HepG2 (cell line): ENCODE measurements at regions not wholly inside any gene's neighbourhood (a gene's known extent, or its start where the extent isn't known, plus 50 kb on each side); places are given as distances from the start of the nearest gene placed in this dataset.

Experiments used
- ATAC-seq: fragments of 200-7000 bp; cut with Tn5 transposase; 3 replicates; pipeline ENCODE4 v1.9.1; 2020; ENCODE audit warnings: mild to moderate bottlenecking, moderate library complexity
- BruUV-seq: library from RNA; stranded (reverse); fragments of 400-500 nt; replicated peaks from 2 replicates; lab custom pipeline; 2021; lab: Mats Ljungman, UMichigan
- CTCF ChIA-PET: fragments of 300-600 bp; formaldehyde crosslinking; extraction: SDS; loops from one replicate; lab custom pipeline; 2021; ENCODE audit warnings: low total read pairs, inconsistent platforms, low intra/inter-chr PET ratio; lab: Yijun Ruan, JAX
- POLR2A ChIA-PET: fragments of 350-600 bp; sonication (Branson Sonifier 250); formaldehyde crosslinking; loops from one replicate; lab custom pipeline; 2020; ENCODE audit warnings: antibody characterized with exemption, inconsistent platforms; lab: Yijun Ruan, JAX
- DNase-seq: peaks from one replicate; pipeline ENCODE4 v3.0.0-alpha.2; 2015; ENCODE audit warnings: low spot score
- FAIRE-seq: peaks from 3 replicates; lab custom pipeline; 2011; peaks lifted over from hg19 to GRCh38; lab: Jason Lieb, UNC
- H2AFZ ChIP-seq: one replicate; pipeline ENCODE4 v1.6.1; 2011; ENCODE audit warnings: low read length, inconsistent platforms
- H3K27ac ChIP-seq: fragments of 300-600 bp; 3 replicates; pipeline ENCODE4 v1.8.0; 2011; ENCODE audit warnings: mixed run types, mild to moderate bottlenecking, mixed read lengths, low read length, inconsistent platforms; ENCODE audit not compliant: insufficient read depth; ENCODE audit errors: extremely low read length
- H3K27me3 ChIP-seq, 2 experiments: fragments of 200-600 bp in 1 of 2; 2 replicates in 1 of 2; 3 replicates in 1 of 2; pipeline versions ENCODE4 v1.6.0 to v1.8.0; 2011; ENCODE audit warnings: low read length in 2 of 2, mild to moderate bottlenecking in 2 of 2, moderate library complexity in 2 of 2, inconsistent platforms in 1 of 2; ENCODE audit not compliant: insufficient read depth in 2 of 2, control insufficient read depth in 1 of 2
- H3K36me3 ChIP-seq, 2 experiments: fragments of 200-600 bp in 1 of 2; replicated peaks in 1 of 2; 2 replicates in 1 of 2; 3 replicates in 1 of 2; pipeline versions ENCODE4 v1.5.1 to v1.8.0; 2011; ENCODE audit warnings: low read length in 2 of 2, inconsistent platforms in 1 of 2; ENCODE audit not compliant: insufficient read depth in 2 of 2, control insufficient read depth in 1 of 2
- H3K4me1 ChIP-seq: 2 replicates; pipeline ENCODE4 v1.5.1; 2012; ENCODE audit warnings: low read length, inconsistent platforms; ENCODE audit not compliant: insufficient read depth
- H3K4me2 ChIP-seq: 2 replicates; pipeline ENCODE4 v1.6.0; 2011; ENCODE audit warnings: low read depth, low read length, inconsistent platforms
- H3K4me3 ChIP-seq, 3 experiments: fragments of 200-600 bp in 1 of 3; sonication (generic), shearing (Covaris generic) in 1 of 3; replicated peaks in 1 of 3; 2 replicates each; pipeline ENCODE4 v1.5.1; 2011 to 2016; ENCODE audit warnings: low read length in 3 of 3, inconsistent platforms in 2 of 3, low read depth in 2 of 3, mild to moderate bottlenecking in 2 of 3, control low read depth in 1 of 3, mixed read lengths in 1 of 3; ENCODE audit not compliant: insufficient read depth in 1 of 3
- H3K79me2 ChIP-seq: one replicate; pipeline ENCODE4 v1.6.1; 2011; ENCODE audit warnings: low read length, inconsistent platforms; ENCODE audit not compliant: insufficient read depth
- H3K9ac ChIP-seq: 2 replicates; pipeline ENCODE4 v1.6.0; 2011; ENCODE audit warnings: mild to moderate bottlenecking, low read depth, low read length, inconsistent platforms; ENCODE audit not compliant: insufficient read depth
- H3K9me3 ChIP-seq: 2 replicates; pipeline ENCODE4 v1.5.1; 2012; ENCODE audit warnings: mild to moderate bottlenecking, low read length
- H4K20me1 ChIP-seq: 2 replicates; pipeline ENCODE4 v1.6.0; 2011; ENCODE audit warnings: inconsistent platforms, mild to moderate bottlenecking, low read length, moderate library complexity; ENCODE audit not compliant: insufficient read depth
- FIP1L1 ChIP-seq: fragments of 200-400 bp; formaldehyde crosslinking; IDR thresholded peaks from 2 replicates; pipeline ENCODE4 v1.6.1; 2018; ENCODE audit warnings: low read depth, mild to moderate bottlenecking, low read length, moderate library complexity, borderline replicate concordance; ENCODE audit not compliant: insufficient read depth
- GTF3A ChIP-seq: sonication (generic); formaldehyde crosslinking; conservative IDR thresholded peaks from 2 replicates; pipeline ENCODE4 v1.4.0; 2020; ENCODE audit warnings: mild to moderate bottlenecking, missing genetic modification reagents
- JARID2 ChIP-seq: sonication (generic); formaldehyde crosslinking; IDR thresholded peaks from 2 replicates; pipeline ENCODE4 v1.8.1; 2023; ENCODE audit warnings: missing genetic modification reagents, inconsistent platforms; ENCODE audit not compliant: insufficient replicate concordance
- NCOA5 ChIP-seq: sonication (generic); formaldehyde crosslinking; IDR thresholded peaks from 2 replicates; pipeline ENCODE4 v1.4.0; 2020; ENCODE audit warnings: missing genetic modification reagents
- ZHX1 ChIP-seq: sonication (generic); formaldehyde crosslinking; IDR thresholded peaks from 2 replicates; pipeline ENCODE4 v1.8.1; 2022; ENCODE audit warnings: low read depth, mild to moderate bottlenecking, missing genetic modification reagents
- ZNF205 ChIP-seq: IDR thresholded peaks from 2 replicates; pipeline ENCODE4 v1.6.1; 2018; ENCODE audit warnings: missing biosample characterization, missing genetic modification reagents
- ZNF281 ChIP-seq: sonication (generic); formaldehyde crosslinking; IDR thresholded peaks from 2 replicates; pipeline ENCODE4 v1.4.0; 2020; ENCODE audit warnings: missing genetic modification reagents, borderline replicate concordance
- ZNF556 ChIP-seq: sonication (generic); formaldehyde crosslinking; IDR thresholded peaks from 2 replicates; pipeline ENCODE4 v1.4.0; 2020; ENCODE audit warnings: mild to moderate bottlenecking, missing genetic modification reagents, borderline replicate concordance
- ZNF639 ChIP-seq: conservative IDR thresholded peaks from 2 replicates; pipeline ENCODE4 v1.6.1; 2018; ENCODE audit warnings: missing genetic modification reagents
- ZNF674 ChIP-seq: sonication (generic); formaldehyde crosslinking; IDR thresholded peaks from 2 replicates; pipeline ENCODE4 v1.5.0; 2020; ENCODE audit warnings: low read depth, mild to moderate bottlenecking, missing genetic modification reagents
- ZNF7 ChIP-seq: IDR thresholded peaks from 2 replicates; pipeline ENCODE4 v1.6.1; 2016; ENCODE audit warnings: missing biosample characterization, missing genetic modification reagents
- ZNF781 ChIP-seq: sonication (generic); formaldehyde crosslinking; IDR thresholded peaks from 2 replicates; pipeline ENCODE4 v1.5.1; 2020; ENCODE audit warnings: borderline replicate concordance, mild to moderate bottlenecking, missing genetic modification reagents; ENCODE audit errors: not compliant biosample characterization
- ZNF850 ChIP-seq: sonication (generic); formaldehyde crosslinking; conservative IDR thresholded peaks from 2 replicates; pipeline ENCODE4 v1.9.0; 2021; ENCODE audit warnings: mild to moderate bottlenecking, missing genetic modification reagents
- WGBS: methylation state at CpG from one replicate; pipeline ENCODE4 v1.1.6; 2017; ENCODE audit warnings: low lambda C conversion rate; 5-methylcytosine and 5-hydroxymethylcytosine counted together
- in situ Hi-C: cut with HindIII; loops from 2 replicates; pipeline ENCODE4 v1.10.0; 2017; ENCODE audit warnings: low pct_unique_long_range_greater_than_20kb; ENCODE audit not compliant: extremely low pct_ligation_motif_present
- intact Hi-C: fragments of 100-400 bp; cut with micrococcal nuclease; formaldehyde crosslinking; loops from one replicate; pipeline ENCODE4 v1.10.0; 2022; ENCODE audit not compliant: unreplicated experiment

- FAIRE-seq: no peak
These were observed 496.5 kb downstream of the PCDH19 start for GRCh38 chrX:99913611-99914010.

GRCh38 chrX:99909946-99910345 is 500.1 kb downstream of the PCDH19 start:
- Histone ChIP-seq H3K9ac (no peak overlapping the region), H2AFZ (no peak overlapping the region), H3K36me3 (no peaks in the 10 kb centered on the region), H4K20me1 (no peaks in the 10 kb centered on the region), H3K4me3 (no peak overlapping the region), H3K4me1 (no peaks in the 10 kb centered on the region), H3K79me2 (no peaks in the 10 kb centered on the region), H3K9me3 (no peaks in the 10 kb centered on the region), H3K27me3 (no peaks in the 10 kb centered on the region), H3K4me2 (no peak overlapping the region), H3K27ac (no peak overlapping the region)
- BruUV-seq: no TSS peak
- no peak for DNase-seq
- 0% methylated on average over 1 of the region's 1 CpG for WGBS
- intact Hi-C loops: no loop called here
- ATAC-seq: no peak
- in situ Hi-C loops: no loop called here
- CTCF ChIA-PET: no interaction called here
- FAIRE-seq: no peak
- POLR2A ChIA-PET: no interaction called here
- TF ChIP-seq ZHX1 (CRISPR knock-in tag) (no peak), JARID2 (no peak), ZNF674 (CRISPR knock-in tag) (no peak), ZNF281 (CRISPR knock-in tag) (no peak), ZNF556 (CRISPR knock-in tag) (no peak)

More at GRCh38 chrX:99913611-99914010, 496.5 kb downstream of the PCDH19 start:
- WGBS: 45% methylated on average over 5 of the region's 5 CpGs
- BruUV-seq: no TSS peak
- H4K20me1 ChIP-seq: no peaks in the 10 kb centered on the region
- H3K4me2 ChIP-seq: no peak overlapping the region
- no peak for TF ChIP-seq ZNF205 (CRISPR knock-in tag)
- no peak for TF ChIP-seq FIP1L1
- TF ChIP-seq ZNF781 (CRISPR knock-in tag): no peak
- TF ChIP-seq ZNF639 (CRISPR knock-in tag): no peak
- no peak for TF ChIP-seq GTF3A (CRISPR knock-in tag)
- no peak for TF ChIP-seq ZNF7 (CRISPR knock-in tag)
- no peak for TF ChIP-seq NCOA5 (CRISPR knock-in tag)
- no peak for TF ChIP-seq ZNF850 (CRISPR knock-in tag)
- H3K4me3 ChIP-seq: no peak overlapping the region
- ChIA-PET POLR2A (no interaction called here), CTCF (no interaction called here)
- ATAC-seq: no peak
- in situ Hi-C loops: no loop called here
- H3K27ac ChIP-seq: no peak overlapping the region
- H3K27me3 ChIP-seq: no peaks in the 10 kb centered on the region
- intact Hi-C loops: no loop called here
- no peaks in the 10 kb centered on the region for H3K79me2 ChIP-seq
- H3K4me1 ChIP-seq: no peaks in the 10 kb centered on the region
- no peaks in the 10 kb centered on the region for H3K9me3 ChIP-seq
- H3K36me3 ChIP-seq: no peaks in the 10 kb centered on the region
- H2AFZ ChIP-seq: no peak overlapping the region
- DNase-seq: no peak
- no peak overlapping the region for H3K9ac ChIP-seq
